ENCODE measurements at regions not wholly inside any gene's neighbourhood (a gene's known extent, or its start where the extent isn't known, plus 50 kb on each side); places are given as distances from the start of the nearest gene placed in this dataset.

DNA sequence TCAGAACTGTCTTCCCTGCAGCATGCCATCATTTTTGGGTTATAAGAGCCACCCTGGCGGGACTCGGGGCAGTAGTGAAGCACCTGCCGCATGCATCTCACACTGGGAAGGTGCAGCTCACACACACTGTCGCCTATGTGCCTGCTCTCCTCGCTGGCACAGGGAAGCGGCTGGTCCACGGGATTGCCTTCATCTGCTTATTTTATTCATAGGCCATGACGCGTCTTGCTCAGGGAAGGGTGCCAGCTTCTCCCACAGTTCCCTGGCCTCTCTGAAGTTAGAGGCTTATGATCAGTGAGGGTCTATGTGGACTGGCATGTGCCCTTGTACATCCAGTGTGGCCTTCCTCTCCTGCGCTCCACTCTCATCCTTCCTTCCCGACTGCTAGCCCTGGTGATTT, 150.0 kb downstream of the KLF12 start:
- no peak overlapping the region for H3K27ac ChIP-seq
- H3K36me3 ChIP-seq (replicated peaks in 1 of 2; ENCODE audit: insufficient read depth in 1 of 2, low read depth in 2 of 2), result no peaks in the 10 kb centered on the region
- no peak for TF ChIP-seq POLR2A (IDR thresholded peaks at IDR 0.05)
- TF ChIP-seq, protein P1, sequence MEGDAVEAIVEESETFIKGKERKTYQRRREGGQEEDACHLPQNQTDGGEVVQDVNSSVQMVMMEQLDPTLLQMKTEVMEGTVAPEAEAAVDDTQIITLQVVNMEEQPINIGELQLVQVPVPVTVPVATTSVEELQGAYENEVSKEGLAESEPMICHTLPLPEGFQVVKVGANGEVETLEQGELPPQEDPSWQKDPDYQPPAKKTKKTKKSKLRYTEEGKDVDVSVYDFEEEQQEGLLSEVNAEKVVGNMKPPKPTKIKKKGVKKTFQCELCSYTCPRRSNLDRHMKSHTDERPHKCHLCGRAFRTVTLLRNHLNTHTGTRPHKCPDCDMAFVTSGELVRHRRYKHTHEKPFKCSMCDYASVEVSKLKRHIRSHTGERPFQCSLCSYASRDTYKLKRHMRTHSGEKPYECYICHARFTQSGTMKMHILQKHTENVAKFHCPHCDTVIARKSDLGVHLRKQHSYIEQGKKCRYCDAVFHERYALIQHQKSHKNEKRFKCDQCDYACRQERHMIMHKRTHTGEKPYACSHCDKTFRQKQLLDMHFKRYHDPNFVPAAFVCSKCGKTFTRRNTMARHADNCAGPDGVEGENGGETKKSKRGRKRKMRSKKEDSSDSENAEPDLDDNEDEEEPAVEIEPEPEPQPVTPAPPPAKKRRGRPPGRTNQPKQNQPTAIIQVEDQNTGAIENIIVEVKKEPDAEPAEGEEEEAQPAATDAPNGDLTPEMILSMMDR (IDR thresholded peaks at IDR 0.05), result no peak
- no peak overlapping the region for H3K4me3 ChIP-seq
- 89 to 90% methylated on average over 11 of the region's 11 CpGs for WGBS, 2 donors
- intact Hi-C loops (cut with DNase I), result no loop called here
- DNase-seq, result no peak
- H3K9me3 ChIP-seq, result no peaks in the 10 kb centered on the region
- no peaks in the 10 kb centered on the region for H3K27me3 ChIP-seq
- H3K4me1 ChIP-seq, result no peaks in the 10 kb centered on the region
- no peak for ATAC-seq

DNA sequence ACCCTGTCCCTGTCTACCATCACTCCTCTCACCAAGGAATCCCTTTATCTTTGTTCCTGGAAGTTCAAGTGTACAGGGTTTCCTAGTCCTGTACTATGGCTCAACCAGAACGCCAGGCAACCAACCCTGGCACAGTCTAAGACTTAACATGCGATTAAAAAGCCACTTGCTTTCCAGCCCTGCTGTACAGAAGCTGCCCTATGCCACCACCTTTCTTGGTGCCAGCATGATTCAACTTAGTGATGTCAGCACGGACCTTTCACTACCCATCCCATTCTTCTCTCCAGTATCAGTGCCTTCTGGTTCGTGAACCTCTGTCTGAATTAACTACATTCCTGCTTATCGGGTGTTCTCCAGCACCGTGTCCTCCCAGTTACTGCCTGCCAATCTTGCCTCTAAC, 151.1 kb downstream of the KLF12 start:
- ATAC-seq, result no peak
- intact Hi-C loops (cut with DNase I), result no loop called here
- Histone ChIP-seq H3K4me1 (no peaks in the 10 kb centered on the region), H3K9me3 (no peaks in the 10 kb centered on the region), H3K4me3 (no peak overlapping the region), H3K27me3 (no peaks in the 10 kb centered on the region), H3K27ac (no peak overlapping the region), H3K36me3 (replicated peaks in 1 of 2; ENCODE audit: insufficient read depth in 1 of 2, low read depth in 2 of 2) (no peaks in the 10 kb centered on the region)
- TF ChIP-seq, protein P1 (IDR thresholded peaks at IDR 0.05), result no peak
- TF ChIP-seq POLR2A (IDR thresholded peaks at IDR 0.05), result no peak
- DNase-seq, result no peak
- 76 to 82% methylated on average over 6 of the region's 6 CpGs for WGBS, 2 donors

DNA sequence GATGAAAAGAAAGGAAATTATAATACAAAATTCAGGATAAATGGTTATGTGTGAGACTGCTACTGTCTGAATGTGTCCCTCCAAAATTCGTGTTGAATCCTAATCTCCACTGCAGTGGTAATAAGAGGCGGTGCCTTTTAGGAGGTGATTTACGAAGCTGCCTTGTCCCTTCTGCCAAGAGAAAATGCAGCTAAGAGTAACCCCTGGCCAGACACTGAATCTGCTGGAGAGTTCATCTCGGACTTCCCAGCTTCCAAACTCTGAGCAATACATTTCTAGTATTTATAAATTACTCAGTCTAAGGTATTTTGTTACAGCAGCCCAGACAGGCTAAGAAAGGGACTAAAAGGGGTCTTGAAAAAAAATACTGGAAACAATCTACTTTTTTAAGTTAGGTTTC, 152.6 kb downstream of the KLF12 start:
- DNase-seq, result no peak
- Histone ChIP-seq H3K4me1 (no peaks in the 10 kb centered on the region), H3K27ac (no peak overlapping the region), H3K27me3 (no peaks in the 10 kb centered on the region), H3K4me3 (no peak overlapping the region), H3K36me3 (replicated peaks in 1 of 2; ENCODE audit: insufficient read depth in 1 of 2, low read depth in 2 of 2) (no peaks in the 10 kb centered on the region), H3K9me3 (no peaks in the 10 kb centered on the region)
- no peak for TF ChIP-seq POLR2A (IDR thresholded peaks at IDR 0.05)
- TF ChIP-seq, protein P1 (IDR thresholded peaks at IDR 0.05), result no peak
- ATAC-seq, result no peak
- WGBS, 2 donors, result 30 to 38% methylated on average over 4 of the region's 4 CpGs
- intact Hi-C loops (cut with DNase I), result no loop called here

DNA sequence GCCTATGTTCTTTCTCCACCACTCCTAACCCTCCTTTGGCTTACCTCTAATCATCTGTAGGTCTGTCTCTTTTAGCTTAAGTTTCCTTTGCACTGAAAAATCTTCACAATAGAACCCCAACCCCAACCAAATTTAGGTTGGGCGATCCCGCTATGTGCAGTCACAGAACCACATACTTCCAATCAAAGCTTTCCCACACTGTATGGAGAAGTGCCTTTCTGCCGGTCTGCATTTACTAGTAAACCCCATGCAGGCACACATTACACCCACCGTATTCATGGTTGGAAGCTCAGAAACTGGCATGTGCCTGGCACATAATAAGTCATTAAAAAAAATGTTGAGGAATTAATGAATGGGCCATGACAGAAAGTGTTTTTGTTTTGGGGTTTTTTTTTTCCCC, 158.4 kb downstream of the KLF12 start:
- intact Hi-C loops (cut with DNase I), result no loop called here
- no peaks in the 10 kb centered on the region for H3K4me1 ChIP-seq
- DNase-seq (no peak), ATAC-seq (no peak)
- no peak overlapping the region for H3K4me3 ChIP-seq
- no peaks in the 10 kb centered on the region for H3K27me3 ChIP-seq
- no peak overlapping the region for H3K27ac ChIP-seq
- TF ChIP-seq, protein P1 (IDR thresholded peaks at IDR 0.05), result no peak
- TF ChIP-seq POLR2A (IDR thresholded peaks at IDR 0.05), result no peak
- no peaks in the 10 kb centered on the region for H3K9me3 ChIP-seq
- 92 to 97% methylated on average over 4 of the region's 4 CpGs for WGBS, 2 donors
- no peaks in the 10 kb centered on the region for H3K36me3 ChIP-seq (replicated peaks in 1 of 2; ENCODE audit: insufficient read depth in 1 of 2, low read depth in 2 of 2)

DNA sequence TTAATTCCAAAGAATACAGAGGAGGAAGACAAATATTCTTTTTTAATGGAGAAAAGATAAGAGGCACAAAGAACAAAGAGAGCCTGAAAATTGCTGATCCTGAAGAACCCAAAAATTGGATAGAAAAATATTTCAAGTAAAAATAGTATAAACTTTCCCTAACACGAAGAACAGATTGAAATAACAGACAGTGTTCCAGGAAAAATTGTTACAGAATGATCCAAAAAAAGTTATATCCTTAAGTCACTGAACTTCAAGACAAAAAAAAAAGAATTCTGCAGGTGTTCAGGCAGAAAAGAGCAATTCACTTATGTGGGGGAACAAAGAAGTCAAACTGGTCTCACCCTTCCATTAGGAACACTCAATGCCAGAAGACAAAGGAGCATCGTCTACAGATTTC, 160.2 kb downstream of the KLF12 start:
- WGBS, 2 donors, result 75 to 77% methylated on average over 2 of the region's 2 CpGs
- ATAC-seq, result no peak
- TF ChIP-seq POLR2A (IDR thresholded peaks at IDR 0.05), result no peak
- TF ChIP-seq, protein P1 (IDR thresholded peaks at IDR 0.05), result no peak
- Histone ChIP-seq H3K9me3 (no peaks in the 10 kb centered on the region), H3K4me3 (no peak overlapping the region), H3K27me3 (no peaks in the 10 kb centered on the region), H3K36me3 (replicated peaks in 1 of 2; ENCODE audit: insufficient read depth in 1 of 2, low read depth in 2 of 2) (no peaks in the 10 kb centered on the region), H3K4me1 (no peaks in the 10 kb centered on the region), H3K27ac (no peak overlapping the region)
- intact Hi-C loops (cut with DNase I), result no loop called here
- no peak for DNase-seq

Data from body of pancreas (tissue), 4 donors.